ENCODE measurements at regions not wholly inside any gene's neighbourhood (a gene's known extent, or its start where the extent isn't known, plus 50 kb on each side); places are given as distances from the start of the nearest gene placed in this dataset.

DNA sequence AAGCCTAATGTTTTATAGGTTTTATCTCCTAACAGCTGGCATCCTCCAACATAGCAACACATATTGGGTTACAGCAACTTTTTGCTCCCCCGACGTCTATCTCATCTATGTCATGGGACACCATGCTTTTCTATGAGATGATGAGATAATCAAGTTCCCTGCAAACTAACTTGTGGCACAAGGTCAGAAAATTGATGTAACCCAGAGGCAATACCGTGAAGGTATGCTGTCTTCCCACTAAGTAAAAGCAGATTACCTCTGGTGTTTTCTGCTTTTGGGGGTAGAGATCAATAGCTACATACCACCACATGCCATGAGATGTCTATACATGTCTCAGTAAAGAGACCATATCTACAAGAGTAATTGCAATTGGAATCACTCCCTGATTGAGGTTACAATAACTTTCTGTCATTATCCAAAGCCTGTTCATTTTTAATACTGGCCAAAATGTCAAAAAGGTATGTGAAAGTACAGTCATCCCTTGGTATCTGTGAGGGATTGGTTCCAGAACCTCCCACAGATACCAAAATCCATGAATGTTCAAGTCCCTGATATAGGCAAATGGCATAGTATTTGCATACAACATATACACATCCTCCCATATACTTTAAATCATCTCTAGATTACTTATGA, 131.3 kb downstream of the CYSLTR2 start:
- TF ChIP-seq, protein P1, sequence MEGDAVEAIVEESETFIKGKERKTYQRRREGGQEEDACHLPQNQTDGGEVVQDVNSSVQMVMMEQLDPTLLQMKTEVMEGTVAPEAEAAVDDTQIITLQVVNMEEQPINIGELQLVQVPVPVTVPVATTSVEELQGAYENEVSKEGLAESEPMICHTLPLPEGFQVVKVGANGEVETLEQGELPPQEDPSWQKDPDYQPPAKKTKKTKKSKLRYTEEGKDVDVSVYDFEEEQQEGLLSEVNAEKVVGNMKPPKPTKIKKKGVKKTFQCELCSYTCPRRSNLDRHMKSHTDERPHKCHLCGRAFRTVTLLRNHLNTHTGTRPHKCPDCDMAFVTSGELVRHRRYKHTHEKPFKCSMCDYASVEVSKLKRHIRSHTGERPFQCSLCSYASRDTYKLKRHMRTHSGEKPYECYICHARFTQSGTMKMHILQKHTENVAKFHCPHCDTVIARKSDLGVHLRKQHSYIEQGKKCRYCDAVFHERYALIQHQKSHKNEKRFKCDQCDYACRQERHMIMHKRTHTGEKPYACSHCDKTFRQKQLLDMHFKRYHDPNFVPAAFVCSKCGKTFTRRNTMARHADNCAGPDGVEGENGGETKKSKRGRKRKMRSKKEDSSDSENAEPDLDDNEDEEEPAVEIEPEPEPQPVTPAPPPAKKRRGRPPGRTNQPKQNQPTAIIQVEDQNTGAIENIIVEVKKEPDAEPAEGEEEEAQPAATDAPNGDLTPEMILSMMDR (conservative IDR thresholded peaks at IDR 0.05; ENCODE audit: low read depth in 2 of 2): no peak
- TF ChIP-seq POLR2AphosphoS5 (IDR thresholded peaks at IDR 0.05; ENCODE audit: low read depth) (no peak), EZH2 (IDR thresholded peaks at IDR 0.05; ENCODE audit: low read depth, unreplicated experiment) (no peak), ZNF114 (CRISPR knock-in tag; IDR thresholded peaks at IDR 0.05) (no peak), JUNB (IDR thresholded peaks at IDR 0.05; ENCODE audit: unreplicated experiment) (no peak), ZNF331 (CRISPR knock-in tag; IDR thresholded peaks at IDR 0.05; ENCODE audit: low read depth) (no peak), EZH2phosphoT487 (IDR thresholded peaks at IDR 0.05; ENCODE audit: unreplicated experiment) (no peak), CREB1 (CRISPR knock-in tag; IDR thresholded peaks at IDR 0.05; ENCODE audit: low read depth) (no peak), NANOG (IDR thresholded peaks at IDR 0.05; ENCODE audit: borderline replicate concordance) (no peak)
- TF ChIP-seq, protein P2, sequence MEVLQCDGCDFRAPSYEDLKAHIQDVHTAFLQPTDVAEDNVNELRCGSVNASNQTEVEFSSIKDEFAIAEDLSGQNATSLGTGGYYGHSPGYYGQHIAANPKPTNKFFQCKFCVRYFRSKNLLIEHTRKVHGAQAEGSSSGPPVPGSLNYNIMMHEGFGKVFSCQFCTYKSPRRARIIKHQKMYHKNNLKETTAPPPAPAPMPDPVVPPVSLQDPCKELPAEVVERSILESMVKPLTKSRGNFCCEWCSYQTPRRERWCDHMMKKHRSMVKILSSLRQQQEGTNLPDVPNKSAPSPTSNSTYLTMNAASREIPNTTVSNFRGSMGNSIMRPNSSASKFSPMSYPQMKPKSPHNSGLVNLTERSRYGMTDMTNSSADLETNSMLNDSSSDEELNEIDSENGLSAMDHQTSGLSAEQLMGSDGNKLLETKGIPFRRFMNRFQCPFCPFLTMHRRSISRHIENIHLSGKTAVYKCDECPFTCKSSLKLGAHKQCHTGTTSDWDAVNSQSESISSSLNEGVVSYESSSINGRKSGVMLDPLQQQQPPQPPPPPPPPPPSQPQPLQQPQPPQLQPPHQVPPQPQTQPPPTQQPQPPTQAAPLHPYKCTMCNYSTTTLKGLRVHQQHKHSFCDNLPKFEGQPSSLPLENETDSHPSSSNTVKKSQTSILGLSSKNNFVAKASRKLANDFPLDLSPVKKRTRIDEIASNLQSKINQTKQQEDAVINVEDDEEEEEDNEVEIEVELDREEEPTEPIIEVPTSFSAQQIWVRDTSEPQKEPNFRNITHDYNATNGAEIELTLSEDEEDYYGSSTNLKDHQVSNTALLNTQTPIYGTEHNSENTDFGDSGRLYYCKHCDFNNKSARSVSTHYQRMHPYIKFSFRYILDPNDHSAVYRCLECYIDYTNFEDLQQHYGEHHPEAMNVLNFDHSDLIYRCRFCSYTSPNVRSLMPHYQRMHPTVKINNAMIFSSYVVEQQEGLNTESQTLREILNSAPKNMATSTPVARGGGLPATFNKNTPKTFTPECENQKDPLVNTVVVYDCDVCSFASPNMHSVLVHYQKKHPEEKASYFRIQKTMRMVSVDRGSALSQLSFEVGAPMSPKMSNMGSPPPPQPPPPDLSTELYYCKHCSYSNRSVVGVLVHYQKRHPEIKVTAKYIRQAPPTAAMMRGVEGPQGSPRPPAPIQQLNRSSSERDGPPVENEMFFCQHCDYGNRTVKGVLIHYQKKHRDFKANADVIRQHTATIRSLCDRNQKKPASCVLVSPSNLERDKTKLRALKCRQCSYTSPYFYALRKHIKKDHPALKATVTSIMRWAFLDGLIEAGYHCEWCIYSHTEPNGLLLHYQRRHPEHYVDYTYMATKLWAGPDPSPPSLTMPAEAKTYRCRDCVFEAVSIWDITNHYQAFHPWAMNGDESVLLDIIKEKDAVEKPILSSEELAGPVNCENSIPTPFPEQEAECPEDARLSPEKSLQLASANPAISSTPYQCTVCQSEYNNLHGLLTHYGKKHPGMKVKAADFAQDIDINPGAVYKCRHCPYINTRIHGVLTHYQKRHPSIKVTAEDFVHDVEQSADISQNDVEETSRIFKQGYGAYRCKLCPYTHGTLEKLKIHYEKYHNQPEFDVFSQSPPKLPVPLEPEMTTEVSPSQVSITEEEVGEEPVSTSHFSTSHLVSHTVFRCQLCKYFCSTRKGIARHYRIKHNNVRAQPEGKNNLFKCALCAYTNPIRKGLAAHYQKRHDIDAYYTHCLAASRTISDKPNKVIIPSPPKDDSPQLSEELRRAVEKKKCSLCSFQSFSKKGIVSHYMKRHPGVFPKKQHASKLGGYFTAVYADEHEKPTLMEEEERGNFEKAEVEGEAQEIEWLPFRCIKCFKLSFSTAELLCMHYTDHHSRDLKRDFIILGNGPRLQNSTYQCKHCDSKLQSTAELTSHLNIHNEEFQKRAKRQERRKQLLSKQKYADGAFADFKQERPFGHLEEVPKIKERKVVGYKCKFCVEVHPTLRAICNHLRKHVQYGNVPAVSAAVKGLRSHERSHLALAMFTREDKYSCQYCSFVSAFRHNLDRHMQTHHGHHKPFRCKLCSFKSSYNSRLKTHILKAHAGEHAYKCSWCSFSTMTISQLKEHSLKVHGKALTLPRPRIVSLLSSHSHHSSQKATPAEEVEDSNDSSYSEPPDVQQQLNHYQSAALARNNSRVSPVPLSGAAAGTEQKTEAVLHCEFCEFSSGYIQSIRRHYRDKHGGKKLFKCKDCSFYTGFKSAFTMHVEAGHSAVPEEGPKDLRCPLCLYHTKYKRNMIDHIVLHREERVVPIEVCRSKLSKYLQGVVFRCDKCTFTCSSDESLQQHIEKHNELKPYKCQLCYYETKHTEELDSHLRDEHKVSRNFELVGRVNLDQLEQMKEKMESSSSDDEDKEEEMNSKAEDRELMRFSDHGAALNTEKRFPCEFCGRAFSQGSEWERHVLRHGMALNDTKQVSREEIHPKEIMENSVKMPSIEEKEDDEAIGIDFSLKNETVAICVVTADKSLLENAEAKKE (CRISPR knock-in tag; IDR thresholded peaks at IDR 0.05): no peak
- TF ChIP-seq, protein P3, sequence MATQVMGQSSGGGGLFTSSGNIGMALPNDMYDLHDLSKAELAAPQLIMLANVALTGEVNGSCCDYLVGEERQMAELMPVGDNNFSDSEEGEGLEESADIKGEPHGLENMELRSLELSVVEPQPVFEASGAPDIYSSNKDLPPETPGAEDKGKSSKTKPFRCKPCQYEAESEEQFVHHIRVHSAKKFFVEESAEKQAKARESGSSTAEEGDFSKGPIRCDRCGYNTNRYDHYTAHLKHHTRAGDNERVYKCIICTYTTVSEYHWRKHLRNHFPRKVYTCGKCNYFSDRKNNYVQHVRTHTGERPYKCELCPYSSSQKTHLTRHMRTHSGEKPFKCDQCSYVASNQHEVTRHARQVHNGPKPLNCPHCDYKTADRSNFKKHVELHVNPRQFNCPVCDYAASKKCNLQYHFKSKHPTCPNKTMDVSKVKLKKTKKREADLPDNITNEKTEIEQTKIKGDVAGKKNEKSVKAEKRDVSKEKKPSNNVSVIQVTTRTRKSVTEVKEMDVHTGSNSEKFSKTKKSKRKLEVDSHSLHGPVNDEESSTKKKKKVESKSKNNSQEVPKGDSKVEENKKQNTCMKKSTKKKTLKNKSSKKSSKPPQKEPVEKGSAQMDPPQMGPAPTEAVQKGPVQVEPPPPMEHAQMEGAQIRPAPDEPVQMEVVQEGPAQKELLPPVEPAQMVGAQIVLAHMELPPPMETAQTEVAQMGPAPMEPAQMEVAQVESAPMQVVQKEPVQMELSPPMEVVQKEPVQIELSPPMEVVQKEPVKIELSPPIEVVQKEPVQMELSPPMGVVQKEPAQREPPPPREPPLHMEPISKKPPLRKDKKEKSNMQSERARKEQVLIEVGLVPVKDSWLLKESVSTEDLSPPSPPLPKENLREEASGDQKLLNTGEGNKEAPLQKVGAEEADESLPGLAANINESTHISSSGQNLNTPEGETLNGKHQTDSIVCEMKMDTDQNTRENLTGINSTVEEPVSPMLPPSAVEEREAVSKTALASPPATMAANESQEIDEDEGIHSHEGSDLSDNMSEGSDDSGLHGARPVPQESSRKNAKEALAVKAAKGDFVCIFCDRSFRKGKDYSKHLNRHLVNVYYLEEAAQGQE (IDR thresholded peaks at IDR 0.05; ENCODE audit: unreplicated experiment): no peak
- TF ChIP-seq, protein P4, sequence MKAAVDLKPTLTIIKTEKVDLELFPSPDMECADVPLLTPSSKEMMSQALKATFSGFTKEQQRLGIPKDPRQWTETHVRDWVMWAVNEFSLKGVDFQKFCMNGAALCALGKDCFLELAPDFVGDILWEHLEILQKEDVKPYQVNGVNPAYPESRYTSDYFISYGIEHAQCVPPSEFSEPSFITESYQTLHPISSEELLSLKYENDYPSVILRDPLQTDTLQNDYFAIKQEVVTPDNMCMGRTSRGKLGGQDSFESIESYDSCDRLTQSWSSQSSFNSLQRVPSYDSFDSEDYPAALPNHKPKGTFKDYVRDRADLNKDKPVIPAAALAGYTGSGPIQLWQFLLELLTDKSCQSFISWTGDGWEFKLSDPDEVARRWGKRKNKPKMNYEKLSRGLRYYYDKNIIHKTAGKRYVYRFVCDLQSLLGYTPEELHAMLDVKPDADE (IDR thresholded peaks at IDR 0.05): no peak
